BLaER1 treated with 17β-estradiol and CSF1 and Interleukin-3, amounts not matched to agents 10 nM and 100 nM (cell line): ENCODE measurements at regions not wholly inside any gene's neighbourhood (a gene's known extent, or its start where the extent isn't known, plus 50 kb on each side); places are given as distances from the start of the nearest gene placed in this dataset.

Experiments
- H3K27ac ChIP-seq, 11 experiments: shearing (Covaris generic); formaldehyde crosslinking; 2 replicates each; pipeline ENCODE4 v1.8.1; 2022
- H3K27me3 ChIP-seq, 11 experiments: shearing (Covaris generic); formaldehyde crosslinking; 2 replicates each; pipeline ENCODE4 v1.8.1; 2022
- H3K36me3 ChIP-seq, 11 experiments: shearing (Covaris generic); formaldehyde crosslinking; 2 replicates each; pipeline ENCODE4 v1.8.1; 2022
- H3K4me1 ChIP-seq, 10 experiments: shearing (Covaris generic); formaldehyde crosslinking; 2 replicates each; pipeline ENCODE4 v1.8.1; 2022
- H3K4me2 ChIP-seq, 11 experiments: shearing (Covaris generic); formaldehyde crosslinking; 2 replicates each; pipeline ENCODE4 v1.8.1; 2022
- H3K4me3 ChIP-seq, 10 experiments: shearing (Covaris generic); formaldehyde crosslinking; 2 replicates each; pipeline ENCODE4 v1.8.1; 2022
- H3K9ac ChIP-seq, 11 experiments: shearing (Covaris generic); formaldehyde crosslinking; 2 replicates each; pipeline ENCODE4 v1.8.1; 2022
- H3K9me3 ChIP-seq, 11 experiments: shearing (Covaris generic); formaldehyde crosslinking; replicated peaks in 1 of 11; 2 replicates each; pipeline ENCODE4 v1.8.1; 2022
- H4K20me1 ChIP-seq, 11 experiments: shearing (Covaris generic); formaldehyde crosslinking; 2 replicates each; pipeline ENCODE4 v1.8.1; 2022
- Cebpa-rat ChIP-seq, 11 experiments: shearing (Covaris generic); IDR thresholded peaks; 2 replicates each; pipeline ENCODE4 v1.8.1; 2022

- Histone ChIP-seq H3K27me3 (peaks cover 68 to 94% (median 81%) of the 10 kb centered on the region in 11 experiments), H3K4me3 (no peak overlapping the region), H3K4me1 (peaks cover 0 to 64% (median 54%) of the 10 kb centered on the region in 10 experiments; a peak in 18 of 20 replicates), H3K4me2 (peak overlapping the region in 5 of 11 experiments; percentile 5 to 49 (median 32); a peak in 8 of 22 replicates), H4K20me1 (peaks cover 0 to 5% (median 0%) of the 10 kb centered on the region in 11 experiments; a peak in 5 of 22 replicates), H3K27ac (no peak overlapping the region), H3K36me3 (no peaks in the 10 kb centered on the region), H3K9ac (no peak overlapping the region), H3K9me3 (no peaks in the 10 kb centered on the region)
- TF ChIP-seq Cebpa-rat (IDR thresholded peaks at IDR 0.05) = no peak
Observed at GRCh38 chrX:68910731-68911428, 82.1 kb downstream of the EFNB1 start.

DNA sequence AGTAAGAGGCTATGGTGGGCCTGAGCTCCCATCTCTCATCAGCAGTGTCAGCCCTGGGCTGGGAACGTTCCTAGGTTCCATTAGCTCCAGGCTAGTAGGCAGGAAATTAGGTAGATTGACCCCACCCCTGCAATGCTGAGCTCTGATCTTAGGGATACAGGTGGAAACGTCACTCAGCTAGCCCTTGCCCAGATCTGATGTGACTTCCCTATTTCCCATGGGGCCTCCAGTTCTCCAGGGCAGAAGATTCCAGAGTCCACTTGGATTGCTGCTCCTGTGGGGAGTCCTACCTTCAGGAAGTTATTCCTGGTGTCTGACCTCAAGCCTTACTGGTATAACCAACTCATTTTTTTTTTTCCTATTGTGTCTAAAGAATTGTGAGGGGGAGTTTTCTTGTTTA is 81.1 kb downstream of the EFNB1 start:
- no peaks in the 10 kb centered on the region for H3K9me3 ChIP-seq
- no peaks in the 10 kb centered on the region for H3K36me3 ChIP-seq
- H3K27me3 ChIP-seq = peaks cover 63 to 86% (median 73%) of the 10 kb centered on the region in 11 experiments
- H3K4me2 ChIP-seq = peak overlapping the region in 9 of 11 experiments; percentile 17 to 54 (median 48); a peak in 14 of 22 replicates
- H4K20me1 ChIP-seq = peaks cover 0 to 5% (median 0%) of the 10 kb centered on the region in 11 experiments; a peak in 5 of 22 replicates
- no peak overlapping the region for H3K27ac ChIP-seq
- H3K4me1 ChIP-seq = peaks cover 0 to 55% (median 44%) of the 10 kb centered on the region in 10 experiments; a peak in 18 of 20 replicates
- H3K9ac ChIP-seq = no peak overlapping the region
- H3K4me3 ChIP-seq = no peak overlapping the region
- no peak for TF ChIP-seq Cebpa-rat (IDR thresholded peaks at IDR 0.05)

GRCh38 chrX:68908071-68908470 is 79.2 kb downstream of the EFNB1 start:
- Histone ChIP-seq H3K4me1 (peaks cover 0 to 38% (median 30%) of the 10 kb centered on the region in 10 experiments; a peak in 18 of 20 replicates), H3K27ac (no peak overlapping the region), H4K20me1 (peaks cover 0 to 7% (median 0%) of the 10 kb centered on the region in 11 experiments; a peak in 6 of 22 replicates), H3K4me2 (no peak overlapping the region), H3K4me3 (no peak overlapping the region), H3K9ac (no peak overlapping the region), H3K27me3 (peaks cover 62 to 80% (median 70%) of the 10 kb centered on the region in 11 experiments), H3K9me3 (no peaks in the 10 kb centered on the region), H3K36me3 (no peaks in the 10 kb centered on the region)
- TF ChIP-seq Cebpa-rat (IDR thresholded peaks at IDR 0.05) = no peak

- no peaks in the 10 kb centered on the region for H3K4me1 ChIP-seq
- TF ChIP-seq Cebpa-rat (IDR thresholded peaks at IDR 0.05) = no peak
- H3K4me2 ChIP-seq = no peak overlapping the region
- H3K9me3 ChIP-seq = no peaks in the 10 kb centered on the region
- peaks cover 50 to 81% (median 72%) of the 10 kb centered on the region in 11 experiments for H3K27me3 ChIP-seq
- no peak overlapping the region for H3K9ac ChIP-seq
- no peak overlapping the region for H3K4me3 ChIP-seq
- H3K27ac ChIP-seq = no peak overlapping the region
- H3K36me3 ChIP-seq = no peaks in the 10 kb centered on the region
- peaks cover 0 to 8% (median 0%) of the 10 kb centered on the region in 11 experiments; a peak in 2 of 22 replicates for H4K20me1 ChIP-seq
Observed at GRCh38 chrX:68902706-68903504, 74.1 kb downstream of the EFNB1 start.

- no peak for TF ChIP-seq Cebpa-rat (IDR thresholded peaks at IDR 0.05)
- Histone ChIP-seq H4K20me1 (peaks cover 0 to 8% (median 0%) of the 10 kb centered on the region in 11 experiments; a peak in 2 of 22 replicates), H3K27ac (no peak overlapping the region), H3K27me3 (peaks cover 38 to 81% (median 73%) of the 10 kb centered on the region in 11 experiments), H3K4me1 (peaks cover 0 to 4% (median 0%) of the 10 kb centered on the region in 10 experiments; a peak in 2 of 20 replicates), H3K4me2 (no peak overlapping the region), H3K4me3 (no peak overlapping the region), H3K36me3 (no peaks in the 10 kb centered on the region), H3K9me3 (no peaks in the 10 kb centered on the region), H3K9ac (no peak overlapping the region)
Observed at GRCh38 chrX:68901519-68901918, 72.7 kb downstream of the EFNB1 start.

GRCh38 chrX:68898598-68898997 is 69.8 kb downstream of the EFNB1 start:
- peaks cover 19 to 29% (median 22%) of the 10 kb centered on the region in 10 experiments for H3K4me1 ChIP-seq
- H4K20me1 ChIP-seq = peaks cover 0 to 8% (median 0%) of the 10 kb centered on the region in 11 experiments; a peak in 2 of 22 replicates
- TF ChIP-seq Cebpa-rat (IDR thresholded peaks at IDR 0.05) = no peak
- H3K4me2 ChIP-seq = no peak overlapping the region
- H3K9me3 ChIP-seq = no peaks in the 10 kb centered on the region
- no peak overlapping the region for H3K27ac ChIP-seq
- H3K27me3 ChIP-seq = peaks cover 43 to 97% (median 79%) of the 10 kb centered on the region in 11 experiments
- no peak overlapping the region for H3K4me3 ChIP-seq
- H3K36me3 ChIP-seq = no peaks in the 10 kb centered on the region
- no peak overlapping the region for H3K9ac ChIP-seq

GRCh38 chrX:68897118-68897945 is 68.5 kb downstream of the EFNB1 start:
- H3K4me1 ChIP-seq = peaks cover 21 to 30% (median 28%) of the 10 kb centered on the region in 10 experiments
- H3K4me2 ChIP-seq = no peak overlapping the region
- no peaks in the 10 kb centered on the region for H3K36me3 ChIP-seq
- no peaks in the 10 kb centered on the region for H3K9me3 ChIP-seq
- no peaks in the 10 kb centered on the region; a peak in 2 of 22 replicates for H4K20me1 ChIP-seq
- no peak overlapping the region for H3K9ac ChIP-seq
- no peak overlapping the region for H3K27ac ChIP-seq
- no peak for TF ChIP-seq Cebpa-rat (IDR thresholded peaks at IDR 0.05)
- no peak overlapping the region for H3K4me3 ChIP-seq
- peaks cover 44 to 97% (median 79%) of the 10 kb centered on the region in 11 experiments for H3K27me3 ChIP-seq

- Histone ChIP-seq H3K9ac (no peak overlapping the region), H3K4me3 (no peak overlapping the region), H3K4me2 (no peak overlapping the region), H4K20me1 (no peaks in the 10 kb centered on the region; a peak in 2 of 22 replicates), H3K27ac (no peak overlapping the region), H3K36me3 (no peaks in the 10 kb centered on the region), H3K4me1 (peaks cover 21 to 30% (median 28%) of the 10 kb centered on the region in 10 experiments), H3K27me3 (peaks cover 49 to 97% (median 79%) of the 10 kb centered on the region in 11 experiments), H3K9me3 (no peaks in the 10 kb centered on the region)
- TF ChIP-seq Cebpa-rat (IDR thresholded peaks at IDR 0.05) = no peak
Observed at GRCh38 chrX:68896581-68896980, 67.8 kb downstream of the EFNB1 start.
